IPS-18c (cell line): ENCODE measurements at regions not wholly inside any gene's neighbourhood (a gene's known extent, or its start where the extent isn't known, plus 50 kb on each side); places are given as distances from the start of the nearest gene placed in this dataset.
"Not testable (repeated sequence)": the region's sequence is repeated elsewhere in the genome, so short reads cannot be mapped to it uniquely, and the experiment has no call there.

ENCODE experiments used
- H3K4me3 ChIP-seq: 2 replicates; pipeline ENCODE4 v1.7.0; 2013; ENCODE audit warnings: low read depth, mild to moderate bottlenecking, low read length, moderate library complexity; ENCODE audit not compliant: insufficient read depth
- H3K9me3 ChIP-seq: one replicate; pipeline ENCODE4 v1.6.1; 2013; ENCODE audit warnings: mild to moderate bottlenecking, low read length, moderate library complexity; ENCODE audit not compliant: control insufficient read depth, insufficient read depth

DNA sequence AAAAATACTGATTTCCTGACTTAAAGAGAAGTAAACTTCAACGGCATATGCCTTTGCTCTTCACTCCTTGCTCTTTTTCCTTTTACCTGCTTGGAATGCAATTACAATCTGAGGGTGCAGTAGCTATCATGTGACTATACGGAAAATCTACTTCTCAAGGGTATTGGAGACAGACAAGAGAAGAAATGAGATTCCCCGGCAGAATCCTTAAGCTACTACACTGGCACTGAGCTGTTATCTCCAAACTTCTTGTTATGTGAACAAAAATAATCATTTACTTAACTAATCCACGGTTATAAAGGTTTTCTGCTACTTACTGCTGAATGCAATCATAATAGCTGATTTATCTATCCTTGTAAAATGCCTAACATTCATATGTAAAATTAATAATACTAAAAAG, 118.0 kb upstream of the IFNG-AS1 start:
- H3K9me3 ChIP-seq: no peaks in the 10 kb centered on the region
- no peak overlapping the region for H3K4me3 ChIP-seq

DNA sequence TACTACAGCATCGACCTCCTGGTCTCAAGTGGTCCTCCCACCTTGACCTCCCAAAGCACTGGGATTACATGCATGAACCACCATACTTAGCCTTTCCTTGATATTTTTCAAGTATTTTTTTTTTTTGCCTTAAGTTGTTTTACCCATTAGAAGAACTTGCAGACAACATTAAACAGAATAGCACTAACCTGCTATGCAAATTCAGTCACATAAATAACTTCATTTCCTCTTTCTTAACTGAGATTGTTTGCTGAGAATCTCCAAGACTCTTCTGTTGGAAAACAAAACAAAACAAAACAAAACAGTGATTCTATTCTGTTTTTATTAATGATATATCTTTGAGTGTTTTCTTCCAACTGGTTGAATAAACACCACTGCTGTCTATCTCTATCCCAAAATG, 115.9 kb upstream of the IFNG-AS1 start:
- H3K9me3 ChIP-seq: no peaks in the 10 kb centered on the region
- no peak overlapping the region for H3K4me3 ChIP-seq

DNA sequence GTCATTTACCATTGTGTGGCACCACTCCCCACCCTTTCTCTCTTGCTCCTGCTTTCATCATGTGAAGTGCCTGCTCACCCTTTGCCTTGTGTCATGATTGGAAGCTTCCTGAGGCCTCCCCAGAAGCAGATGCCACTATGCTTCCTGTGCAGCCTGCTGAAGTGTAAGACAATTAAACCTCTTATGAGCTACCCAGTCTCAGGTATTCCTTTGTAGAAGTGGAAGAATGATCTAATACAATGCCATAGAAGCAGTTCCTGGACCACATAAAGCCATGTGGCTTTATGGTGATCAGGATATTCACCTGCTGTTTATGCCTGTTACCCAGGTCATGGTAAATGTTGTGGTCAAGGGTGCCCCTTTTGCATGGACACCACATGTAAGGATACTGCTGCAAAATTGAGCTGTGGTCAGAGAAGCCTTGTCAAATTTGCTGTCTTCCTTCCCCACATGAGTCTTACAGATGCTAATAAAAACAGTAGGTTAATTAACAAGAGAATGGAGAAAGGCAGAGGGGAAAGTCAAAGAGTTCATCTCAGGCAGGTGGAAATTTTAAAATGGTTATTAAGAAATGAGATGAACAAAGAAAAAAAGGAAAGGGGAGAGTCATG, 112.8 kb upstream of the IFNG-AS1 start:
- H3K4me3 ChIP-seq: no peak overlapping the region

DNA sequence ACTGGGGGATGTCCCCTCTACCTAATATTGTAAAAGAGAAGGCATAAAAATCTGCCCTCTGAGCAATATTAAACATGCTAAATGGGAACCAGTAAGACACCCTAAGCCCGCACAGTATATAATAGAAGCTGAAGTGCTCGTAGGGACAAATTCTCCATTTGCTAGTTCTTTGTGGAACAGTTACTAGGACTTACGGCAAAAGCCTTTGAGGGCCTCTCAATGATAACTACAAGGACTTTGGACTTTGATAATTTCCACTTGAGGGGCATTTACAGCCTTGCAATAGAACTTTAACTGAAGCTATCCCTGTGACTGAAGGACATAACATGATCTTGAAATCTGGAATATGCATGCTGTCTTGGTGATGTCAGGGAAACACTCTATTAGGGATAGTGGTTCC, 111.5 kb upstream of the IFNG-AS1 start:
- H3K9me3 ChIP-seq: no peaks in the 10 kb centered on the region
- H3K4me3 ChIP-seq: no peak overlapping the region

More for the DNA sequence above, 112.8 kb upstream of the IFNG-AS1 start:
- H3K9me3 ChIP-seq: no peaks in the 10 kb centered on the region

DNA sequence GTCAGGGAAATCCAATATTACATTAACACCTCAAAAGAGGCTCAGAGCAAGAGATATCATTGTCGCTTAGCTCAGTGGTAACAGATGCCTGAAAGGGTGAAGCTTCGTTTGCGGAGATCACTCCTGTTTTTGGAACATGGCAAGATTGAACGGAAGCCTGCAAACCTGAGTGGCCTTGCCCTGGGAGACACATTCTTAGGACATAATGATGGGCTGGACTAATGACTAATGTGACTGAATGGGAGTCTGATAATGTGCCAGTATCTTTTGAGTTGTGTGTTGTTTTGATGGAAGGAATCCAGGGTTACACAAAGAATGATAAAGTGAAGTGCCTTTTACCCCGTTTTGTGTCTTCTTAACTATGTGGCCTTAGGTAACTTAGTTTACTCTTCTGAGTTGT, 109.3 kb upstream of the IFNG-AS1 start:
- Histone ChIP-seq H3K4me3 (no peak overlapping the region), H3K9me3 (no peaks in the 10 kb centered on the region)

DNA sequence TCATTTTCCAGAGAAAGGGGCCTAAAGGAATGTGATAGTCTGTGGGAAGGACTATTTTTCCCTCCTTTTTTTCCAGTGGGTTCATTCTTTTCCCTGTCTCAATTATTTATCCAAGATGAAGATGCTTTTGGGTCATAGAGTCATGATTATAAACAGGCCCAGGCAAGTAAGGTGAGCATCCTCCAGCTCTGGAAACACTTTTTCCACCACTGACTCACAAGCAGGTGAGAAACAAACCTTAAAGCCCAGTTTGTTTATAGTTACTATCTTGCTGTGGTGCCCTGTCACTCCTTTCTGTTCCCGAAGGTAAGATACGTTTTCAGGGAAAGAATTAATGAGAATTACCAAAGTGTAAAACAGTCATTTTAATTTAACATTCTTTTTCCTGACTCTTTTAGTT, 107.7 kb upstream of the IFNG-AS1 start:
- H3K4me3 ChIP-seq: no peak overlapping the region
- H3K9me3 ChIP-seq: no peaks in the 10 kb centered on the region

DNA sequence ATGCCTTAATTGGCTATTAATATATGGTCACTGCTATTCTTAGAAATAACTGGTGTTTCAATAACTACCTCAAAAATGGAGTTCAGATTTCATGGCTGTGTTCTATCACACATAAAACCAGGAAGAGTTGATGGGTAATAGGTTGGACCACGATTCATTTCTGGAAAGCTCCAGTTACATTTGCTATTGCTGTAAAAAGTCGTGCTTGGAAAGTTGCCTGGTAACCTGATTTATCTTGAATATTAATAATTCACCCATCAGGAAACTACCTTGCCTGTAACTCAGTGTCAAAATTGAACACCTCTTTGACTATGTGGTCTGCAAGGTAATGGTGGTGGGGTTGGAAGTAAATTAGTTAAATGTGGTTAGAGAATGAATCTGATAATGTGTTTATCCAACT, 104.7 kb upstream of the IFNG-AS1 start:
- Histone ChIP-seq H3K9me3 (no peaks in the 10 kb centered on the region), H3K4me3 (no peak overlapping the region)

DNA sequence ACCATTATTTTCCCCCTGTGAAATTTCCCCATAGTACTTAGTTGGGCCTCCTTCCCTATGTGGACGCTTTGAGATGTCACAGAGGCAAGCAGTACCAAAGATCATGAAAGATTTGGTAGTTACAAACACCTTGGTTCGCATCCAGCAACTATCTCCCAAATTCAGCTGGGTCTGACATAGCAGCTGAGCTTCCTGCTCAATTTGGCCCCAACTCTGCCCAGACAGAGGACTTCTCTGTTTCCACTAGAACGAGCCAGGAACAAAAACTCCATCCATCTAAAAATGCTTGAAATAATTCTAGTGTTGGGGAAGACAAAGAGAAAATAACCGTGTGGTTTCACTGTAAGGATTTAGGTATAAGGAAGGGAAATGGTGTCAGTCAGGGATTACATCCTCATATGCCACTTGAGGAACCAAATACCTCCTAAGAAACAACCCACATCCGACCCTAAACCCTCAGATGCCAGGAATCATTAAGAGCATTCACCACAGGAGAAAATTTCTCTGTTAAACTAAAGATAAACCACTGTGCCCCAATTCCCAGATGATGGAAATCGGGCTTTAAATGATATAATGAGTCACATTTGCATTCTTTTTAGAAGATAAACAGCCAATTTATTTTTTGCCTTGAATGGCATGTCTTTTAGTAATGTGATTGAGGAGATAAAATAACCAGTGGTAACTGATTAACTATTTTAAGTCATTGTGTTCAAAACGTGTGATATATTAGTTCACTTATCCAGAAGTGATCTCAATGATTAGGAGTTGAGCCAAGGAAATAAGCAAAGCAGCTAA, 103.7 kb upstream of the IFNG-AS1 start:
- H3K4me3 ChIP-seq: no peak overlapping the region
- no peaks in the 10 kb centered on the region for H3K9me3 ChIP-seq

DNA sequence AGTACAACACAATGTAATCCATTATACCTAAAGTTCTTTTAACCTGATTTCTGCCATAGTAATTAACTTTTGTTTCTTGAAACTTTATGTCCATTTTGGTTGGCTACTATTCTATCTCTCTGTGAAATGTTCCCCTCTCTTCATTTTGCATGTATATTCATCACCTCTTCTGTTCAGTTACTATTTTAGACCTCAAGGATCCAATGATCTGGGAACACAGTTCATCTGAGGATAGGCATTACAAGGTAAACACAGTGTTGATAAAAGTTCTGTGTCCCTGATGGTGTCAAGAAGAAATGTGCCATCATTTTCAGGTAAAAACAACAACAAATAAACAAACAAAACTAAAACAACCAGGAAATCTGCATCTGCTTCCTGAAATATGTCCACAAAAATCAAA, 102.2 kb upstream of the IFNG-AS1 start:
- no peaks in the 10 kb centered on the region for H3K9me3 ChIP-seq
- H3K4me3 ChIP-seq: no peak overlapping the region

DNA sequence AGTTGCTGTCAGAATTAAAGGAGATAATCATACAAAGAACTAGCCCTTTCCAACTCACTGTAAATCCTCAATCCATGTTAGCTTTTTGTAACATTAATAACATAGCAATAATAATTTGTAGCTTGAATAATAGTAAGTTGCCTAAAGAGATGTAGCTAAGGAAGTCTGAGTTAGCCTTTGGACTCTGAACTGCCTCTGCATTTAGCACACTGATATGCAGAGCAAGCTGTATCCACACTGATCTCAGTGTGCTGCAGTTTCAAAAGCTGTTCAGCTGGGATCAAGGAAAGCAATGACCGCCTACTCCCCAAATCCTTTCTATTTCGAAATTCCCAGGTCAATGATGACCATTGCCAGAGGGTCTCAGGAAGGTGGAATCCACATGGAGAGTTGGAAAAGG, 99.3 kb upstream of the IFNG-AS1 start:
- Histone ChIP-seq H3K9me3 (no peaks in the 10 kb centered on the region), H3K4me3 (no peak overlapping the region)

DNA sequence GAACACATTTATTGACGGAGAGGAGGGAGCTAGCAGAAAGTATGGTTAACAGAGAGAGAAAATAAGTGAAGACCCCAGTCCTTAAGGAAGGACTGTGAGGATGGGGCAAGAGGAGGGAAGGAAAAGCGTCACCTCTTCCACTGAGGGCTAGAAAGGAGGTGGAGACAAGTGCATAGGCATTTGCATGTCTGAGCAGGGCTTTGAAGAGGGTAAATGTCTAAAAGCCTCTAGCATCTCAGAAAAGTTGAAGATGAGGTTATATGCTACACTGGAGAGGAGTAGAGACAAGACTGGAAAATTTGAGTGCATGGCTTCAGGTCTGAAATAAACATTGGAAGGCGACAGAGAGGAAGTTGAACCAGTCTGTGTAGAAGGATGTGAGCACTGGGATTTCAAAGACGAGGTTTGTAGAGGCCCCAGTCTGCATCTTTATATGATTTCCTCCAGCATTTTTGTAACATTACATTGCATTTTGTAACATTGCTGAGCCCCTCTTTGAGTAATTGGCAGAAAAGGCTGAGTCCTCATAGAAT, 98.5 kb upstream of the IFNG-AS1 start:
- H3K4me3 ChIP-seq: no peak overlapping the region
- no peaks in the 10 kb centered on the region for H3K9me3 ChIP-seq

DNA sequence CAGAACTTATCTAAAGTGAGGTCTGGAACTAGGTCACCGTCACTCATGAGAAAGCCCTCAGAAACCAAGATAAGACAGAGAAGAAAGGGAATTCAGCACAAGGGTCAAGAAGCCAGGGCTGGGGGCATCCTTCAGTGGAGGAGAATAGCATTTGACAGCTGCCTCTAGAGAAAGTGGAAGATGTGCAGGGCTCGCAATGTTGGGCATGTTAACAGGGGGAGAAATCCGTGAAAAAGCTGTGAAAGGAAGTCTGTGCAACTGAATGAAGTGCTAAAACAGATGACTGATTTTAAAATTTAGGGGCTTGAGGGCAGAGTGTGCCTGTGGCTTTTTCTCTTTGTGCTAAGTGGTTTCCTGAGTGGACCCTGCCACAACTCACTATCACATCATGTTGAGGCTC, 97.7 kb upstream of the IFNG-AS1 start:
- H3K9me3 ChIP-seq: no peaks in the 10 kb centered on the region

DNA sequence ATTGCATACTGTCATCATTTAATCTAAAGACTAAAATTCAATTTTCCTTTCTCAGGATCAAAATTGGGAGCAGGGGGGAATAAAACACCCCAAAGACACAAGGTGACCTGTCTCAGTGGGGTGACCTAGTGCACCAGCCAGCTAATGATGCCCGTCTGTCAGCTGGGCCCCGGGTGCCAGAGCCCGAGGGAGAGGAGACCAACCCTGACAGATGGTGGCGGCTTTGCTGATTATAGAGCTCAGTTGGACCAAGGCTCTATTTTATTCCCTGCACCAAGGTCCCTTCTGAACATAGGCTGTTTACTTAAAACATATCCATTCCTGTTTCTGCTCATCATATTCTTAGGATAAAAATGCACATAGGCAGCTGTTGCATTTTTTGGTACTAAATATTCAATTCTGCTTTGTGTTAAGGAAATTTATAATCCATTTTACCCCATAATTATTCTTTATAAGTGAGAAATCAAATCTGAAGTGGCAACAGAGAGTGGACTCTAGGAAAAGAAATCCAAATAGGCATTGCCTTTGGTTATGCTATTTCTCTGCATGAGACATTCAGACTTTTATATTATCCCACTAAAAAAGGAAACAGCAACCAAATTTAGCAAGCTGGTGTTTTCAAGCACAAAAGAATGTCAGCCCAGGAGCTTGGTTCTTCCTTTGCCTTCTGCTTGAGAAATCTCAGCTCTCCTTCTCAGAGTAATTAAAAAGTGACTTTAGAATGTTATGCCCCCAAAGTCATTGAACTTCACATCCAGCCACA, 96.8 kb upstream of the IFNG-AS1 start:
- Histone ChIP-seq H3K9me3 (no peaks in the 10 kb centered on the region), H3K4me3 (no peak overlapping the region)

More for the DNA sequence above, 97.7 kb upstream of the IFNG-AS1 start:
- H3K4me3 ChIP-seq: no peak overlapping the region

DNA sequence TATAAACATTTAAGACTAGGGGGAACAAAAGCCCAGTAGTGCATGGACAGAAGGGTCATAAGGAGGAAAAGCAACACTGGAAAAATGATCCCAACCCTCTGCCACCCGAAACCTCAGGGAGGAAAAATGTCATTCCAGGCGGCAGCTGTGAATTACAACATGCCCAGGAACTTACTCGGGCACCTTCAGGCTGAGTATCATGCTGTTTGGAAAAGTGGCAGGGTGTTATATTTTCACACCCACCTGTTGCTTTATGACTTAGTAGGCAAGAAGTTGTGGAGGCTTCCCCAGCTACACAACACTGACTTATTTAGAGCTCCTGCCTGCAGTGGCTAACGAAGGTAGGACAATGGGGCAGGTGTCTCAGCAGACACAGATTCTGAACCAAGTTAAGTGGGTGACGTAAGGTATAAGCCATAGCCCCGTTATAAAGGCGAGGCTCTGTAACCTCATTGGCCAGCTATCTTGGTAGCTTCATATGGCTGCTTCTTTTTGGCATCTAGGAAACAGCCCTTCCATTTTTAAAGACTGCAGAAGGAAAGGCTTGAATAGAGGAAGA, 96.1 kb upstream of the IFNG-AS1 start:
- no peaks in the 10 kb centered on the region for H3K9me3 ChIP-seq

DNA sequence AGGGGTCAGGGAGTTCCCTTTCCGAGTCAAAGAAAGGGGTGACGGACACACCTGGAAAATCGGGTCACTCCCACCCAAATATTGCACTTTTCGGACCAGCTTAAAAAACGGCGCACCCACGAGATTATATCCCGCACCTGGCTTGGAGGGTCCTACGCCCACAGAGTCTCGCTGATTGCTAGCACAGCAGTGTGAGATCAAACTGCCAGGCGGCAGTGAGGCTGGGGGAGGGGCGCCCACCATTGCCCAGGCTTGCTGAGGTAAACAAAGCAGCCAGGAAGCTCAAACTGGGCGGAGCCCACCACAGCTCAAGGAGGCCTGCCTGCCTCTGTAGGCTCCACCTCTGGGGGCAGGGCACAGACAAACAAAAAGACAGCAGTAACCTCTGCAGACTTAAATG, 88.8 kb upstream of the IFNG-AS1 start:
- H3K4me3 ChIP-seq, H3K9me3 ChIP-seq: not testable (repeated sequence)

More for the DNA sequence above, 96.1 kb upstream of the IFNG-AS1 start:
- no peak overlapping the region for H3K4me3 ChIP-seq

DNA sequence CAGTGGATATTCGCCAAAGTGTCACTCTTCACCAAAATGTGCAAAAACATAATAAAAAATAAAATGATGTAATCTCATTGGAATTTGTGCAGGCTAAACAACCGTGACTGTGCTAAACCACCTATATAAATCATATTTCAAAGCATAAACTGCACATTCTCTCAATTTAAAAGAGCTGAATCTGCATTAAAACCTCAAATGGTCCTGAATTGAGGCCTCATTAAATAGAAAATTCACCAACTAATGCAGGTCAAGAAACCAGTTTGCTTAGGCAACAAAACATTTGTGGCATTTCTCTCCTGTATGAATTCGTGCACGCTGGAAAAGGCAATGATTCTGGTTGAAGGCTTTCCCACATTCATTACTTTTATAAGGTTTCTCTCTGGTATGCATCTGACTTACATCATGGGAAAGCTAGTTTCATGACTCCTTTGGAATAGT, 80.1 kb upstream of the IFNG-AS1 start:
- Histone ChIP-seq H3K4me3 (no peak overlapping the region), H3K9me3 (no peaks in the 10 kb centered on the region)

DNA sequence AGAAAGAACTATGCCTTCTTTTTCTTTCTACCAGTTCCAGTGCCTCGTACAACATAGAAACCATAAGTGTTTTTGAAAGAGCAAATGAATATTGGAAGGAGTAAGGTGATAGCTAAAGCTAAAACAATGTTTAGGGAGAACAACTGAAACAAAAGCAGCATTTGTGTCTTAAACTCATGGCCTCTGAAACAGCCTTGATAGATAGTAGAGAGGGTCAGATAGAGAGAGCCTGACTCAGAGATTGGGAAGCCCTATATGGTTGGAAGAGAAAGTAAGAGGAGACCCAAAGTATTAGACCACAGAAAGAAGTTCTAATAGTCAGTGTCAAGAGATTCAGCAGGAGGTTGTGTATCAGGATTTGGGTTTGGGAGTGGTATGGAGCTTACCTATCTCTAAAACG, 79.6 kb upstream of the IFNG-AS1 start:
- no peaks in the 10 kb centered on the region for H3K9me3 ChIP-seq
- no peak overlapping the region for H3K4me3 ChIP-seq
